Psoas muscle (tissue), 7 donors: ENCODE measurements at regions not wholly inside any gene's neighbourhood (a gene's known extent, or its start where the extent isn't known, plus 50 kb on each side); places are given as distances from the start of the nearest gene placed in this dataset.

Experiments
- ATAC-seq, 4 donors: fragments of 200-7000 bp; cut with Tn5 transposase; one replicate each; pipeline ENCODE4 v1.9.1; 2020; ENCODE audit warnings: moderate library complexity in 3 of 4, mild to moderate bottlenecking in 2 of 4
- DNase-seq, 2 donors: peaks; one replicate each; pipeline ENCODE4 v3.0.0-alpha.2; 2020
- H3K27ac ChIP-seq: fragments of 200-600 bp; one replicate; pipeline ENCODE4 v1.8.0; 2022
- H3K27me3 ChIP-seq, 3 donors: fragments of 200-600 bp in 1 of 3; one replicate each; pipeline versions ENCODE4 v1.6.1 to v1.8.0; 2013 to 2022; ENCODE audit warnings: low read length in 2 of 3, mild to moderate bottlenecking in 2 of 3, moderate library complexity in 1 of 3; ENCODE audit not compliant: insufficient read depth in 3 of 3
- H3K36me3 ChIP-seq, 2 donors: fragments of 200-600 bp in 1 of 2; one replicate each; pipeline versions ENCODE4 v1.6.1 to v1.8.0; 2013 to 2022; ENCODE audit warnings: low read depth in 1 of 2, mild to moderate bottlenecking in 1 of 2, moderate library complexity in 1 of 2; ENCODE audit not compliant: insufficient read depth in 1 of 2
- H3K4me1 ChIP-seq: fragments of 200-600 bp; one replicate; pipeline ENCODE4 v1.8.0; 2022
- H3K4me3 ChIP-seq: fragments of 200-600 bp; one replicate; pipeline ENCODE4 v1.8.0; 2022; ENCODE audit warnings: mild to moderate bottlenecking
- H3K9me3 ChIP-seq: fragments of 200-600 bp; one replicate; pipeline ENCODE4 v1.8.0; 2022
- CTCF ChIP-seq: fragments of 200-600 bp; IDR thresholded peaks from one replicate; pipeline ENCODE4 v1.8.0; 2022; ENCODE audit warnings: antibody characterized with exemption
- WGBS, 3 donors: extraction: QIAGEN DNeasy Blood & Tissue Kit; methylation state at CpG; one replicate each; pipeline versions ENCODE4 v1.1.6 to v1.1.7; 2013; 5-methylcytosine and 5-hydroxymethylcytosine counted together
- intact Hi-C, 2 donors: fragments of 100-400 bp; cut with DNase I; formaldehyde crosslinking; loops; one replicate each; pipeline versions ENCODE4 v1.11.0 to v1.14.2; 2022
- donor health status: healthy with polysubstance abuse.
- donor health status: DM: no; HTN: no; CAD: no; lungs with moderate emphysema.
- donor health status: Bipolar disorder and iron deficiency.
- donor health status: healthy.
- donor health status: DM: yes; HTN: yes; CAD: no.
- donor health status: DM: no; HTN: no; CAD: no.
- donor health status: DM: yes; HTN: yes; CAD: no.

GRCh38 chr11:96967616-96968015 lies 577.8 kb downstream of the JRKL start:
- no peaks in the 10 kb centered on the region for H3K9me3 ChIP-seq
- intact Hi-C loops, result no loop called here
- ATAC-seq (no peak), DNase-seq (no peak)
- H3K4me1 ChIP-seq, result no peaks in the 10 kb centered on the region
- TF ChIP-seq CTCF, result no peak
- no peak overlapping the region for H3K4me3 ChIP-seq
- H3K36me3 ChIP-seq, result no peaks in the 10 kb centered on the region
- no peak overlapping the region for H3K27ac ChIP-seq
- H3K27me3 ChIP-seq, result no peaks in the 10 kb centered on the region
- 73 to 77% (median 76%) methylated on average over 1 of the region's 1 CpG for WGBS, 3 donors

GRCh38 chr11:96969251-96969650 lies 579.4 kb downstream of the JRKL start:
- no peaks in the 10 kb centered on the region for H3K36me3 ChIP-seq
- no peak overlapping the region for H3K27ac ChIP-seq
- H3K27me3 ChIP-seq, result no peaks in the 10 kb centered on the region
- ATAC-seq (no peak), DNase-seq (no peak)
- WGBS, 3 donors, result 66 to 74% (median 70%) methylated on average over 2 of the region's 2 CpGs
- no peak overlapping the region for H3K4me3 ChIP-seq
- no peak for TF ChIP-seq CTCF
- intact Hi-C loops, result no loop called here
- no peaks in the 10 kb centered on the region for H3K9me3 ChIP-seq
- no peaks in the 10 kb centered on the region for H3K4me1 ChIP-seq

GRCh38 chr11:96978751-96979150 lies 588.9 kb downstream of the JRKL start:
- H3K27me3 ChIP-seq, result no peaks in the 10 kb centered on the region
- intact Hi-C loops, result no loop called here
- no peaks in the 10 kb centered on the region for H3K4me1 ChIP-seq
- no peak for ATAC-seq
- 0 to 36% (median 21%) methylated on average over 2 of the region's 2 CpGs for WGBS, 3 donors
- DNase-seq, result no peak
- no peak overlapping the region for H3K4me3 ChIP-seq
- H3K27ac ChIP-seq, result no peak overlapping the region
- no peaks in the 10 kb centered on the region for H3K9me3 ChIP-seq
- no peaks in the 10 kb centered on the region for H3K36me3 ChIP-seq
- TF ChIP-seq CTCF, result no peak

GRCh38 chr11:96986516-96986915 lies 596.7 kb downstream of the JRKL start:
- Histone ChIP-seq H3K27me3 (no peaks in the 10 kb centered on the region), H3K27ac (no peak overlapping the region), H3K4me3 (no peak overlapping the region), H3K9me3 (no peaks in the 10 kb centered on the region), H3K4me1 (no peaks in the 10 kb centered on the region), H3K36me3 (no peaks in the 10 kb centered on the region)
- intact Hi-C loops, result no loop called here
- TF ChIP-seq CTCF, result no peak
- ATAC-seq (no peak), DNase-seq (no peak)
- WGBS, 3 donors, result 37 to 44% (median 42%) methylated on average over 1 of the region's 1 CpG

GRCh38 chr11:96990914-96991313 lies 601.1 kb downstream of the JRKL start:
- Histone ChIP-seq H3K27ac (no peak overlapping the region), H3K4me1 (no peaks in the 10 kb centered on the region), H3K27me3 (no peaks in the 10 kb centered on the region), H3K36me3 (no peaks in the 10 kb centered on the region), H3K4me3 (no peak overlapping the region), H3K9me3 (no peaks in the 10 kb centered on the region)
- 30 to 44% (median 32%) methylated on average over 2 of the region's 2 CpGs for WGBS, 3 donors
- DNase-seq (no peak), ATAC-seq (no peak)
- intact Hi-C loops, result no loop called here
- TF ChIP-seq CTCF, result no peak
